ENCODE measurements at regions not wholly inside any gene's neighbourhood (a gene's known extent, or its start where the extent isn't known, plus 50 kb on each side); places are given as distances from the start of the nearest gene placed in this dataset.

DNA sequence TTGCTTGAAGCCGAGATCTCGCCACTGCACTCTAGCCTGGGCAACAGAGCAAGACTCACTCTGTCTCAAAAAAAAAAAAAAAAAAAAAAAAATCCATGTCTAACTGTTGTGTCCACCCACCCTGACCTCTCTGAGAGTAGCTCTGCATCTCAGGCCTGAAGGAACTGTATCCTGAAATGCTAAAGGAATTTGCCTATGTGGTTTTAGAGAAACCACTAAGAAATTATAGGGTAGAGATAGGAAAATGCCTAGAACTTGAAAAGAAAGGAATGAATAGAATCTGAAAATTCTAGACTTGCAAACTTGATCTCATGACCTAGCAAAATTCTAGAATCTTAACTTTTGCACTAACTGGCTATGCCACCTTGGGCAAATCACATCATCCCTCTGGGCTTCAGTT lies 217.5 kb upstream of the ROPN1 start:
- Histone ChIP-seq H3K9me3 (no peaks in the 10 kb centered on the region), H3K27ac (no peak overlapping the region), H3K4me1 (no peaks in the 10 kb centered on the region), H3K4me3 (replicated peaks in 1 of 3) (no peak overlapping the region), H3K27me3 (no peaks in the 10 kb centered on the region), H3K36me3 (no peaks in the 10 kb centered on the region)
- TF ChIP-seq, protein P1, sequence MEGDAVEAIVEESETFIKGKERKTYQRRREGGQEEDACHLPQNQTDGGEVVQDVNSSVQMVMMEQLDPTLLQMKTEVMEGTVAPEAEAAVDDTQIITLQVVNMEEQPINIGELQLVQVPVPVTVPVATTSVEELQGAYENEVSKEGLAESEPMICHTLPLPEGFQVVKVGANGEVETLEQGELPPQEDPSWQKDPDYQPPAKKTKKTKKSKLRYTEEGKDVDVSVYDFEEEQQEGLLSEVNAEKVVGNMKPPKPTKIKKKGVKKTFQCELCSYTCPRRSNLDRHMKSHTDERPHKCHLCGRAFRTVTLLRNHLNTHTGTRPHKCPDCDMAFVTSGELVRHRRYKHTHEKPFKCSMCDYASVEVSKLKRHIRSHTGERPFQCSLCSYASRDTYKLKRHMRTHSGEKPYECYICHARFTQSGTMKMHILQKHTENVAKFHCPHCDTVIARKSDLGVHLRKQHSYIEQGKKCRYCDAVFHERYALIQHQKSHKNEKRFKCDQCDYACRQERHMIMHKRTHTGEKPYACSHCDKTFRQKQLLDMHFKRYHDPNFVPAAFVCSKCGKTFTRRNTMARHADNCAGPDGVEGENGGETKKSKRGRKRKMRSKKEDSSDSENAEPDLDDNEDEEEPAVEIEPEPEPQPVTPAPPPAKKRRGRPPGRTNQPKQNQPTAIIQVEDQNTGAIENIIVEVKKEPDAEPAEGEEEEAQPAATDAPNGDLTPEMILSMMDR (IDR thresholded peaks at IDR 0.05) = no peak
- no peak for TF ChIP-seq POLR2A (IDR thresholded peaks at IDR 0.05)
- intact Hi-C loops (cut with DNase I) = no loop called here
- 97 to 100% methylated on average over 2 of the region's 2 CpGs for WGBS, 2 donors
- DNase-seq = no peak

DNA sequence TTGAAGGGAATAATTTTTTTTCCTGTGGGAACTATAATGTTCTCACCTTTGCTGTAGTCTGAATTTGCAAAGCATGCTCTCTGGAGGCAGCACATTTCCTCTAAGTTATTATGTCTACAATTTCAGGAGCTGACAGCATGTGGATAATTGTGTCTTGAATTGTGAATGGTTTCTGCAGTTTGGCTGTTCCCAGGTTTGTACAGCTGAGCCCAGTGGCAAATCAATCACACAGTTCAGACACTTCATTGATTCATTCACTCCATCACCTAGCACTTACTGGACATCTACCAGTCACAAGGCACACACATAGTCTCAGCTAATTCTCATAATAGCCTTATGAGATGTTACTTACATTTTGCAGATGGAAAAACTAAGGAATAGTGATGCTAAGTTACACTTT lies 219.0 kb upstream of the ROPN1 start:
- Histone ChIP-seq H3K4me3 (replicated peaks in 1 of 3) (no peak overlapping the region), H3K4me1 (no peaks in the 10 kb centered on the region), H3K9me3 (no peaks in the 10 kb centered on the region), H3K36me3 (no peaks in the 10 kb centered on the region), H3K27ac (no peak overlapping the region), H3K27me3 (no peaks in the 10 kb centered on the region)
- intact Hi-C loops (cut with DNase I) = no loop called here
- TF ChIP-seq POLR2A (IDR thresholded peaks at IDR 0.05) = no peak
- TF ChIP-seq, protein P1 (IDR thresholded peaks at IDR 0.05) = no peak
- DNase-seq = no peak

DNA sequence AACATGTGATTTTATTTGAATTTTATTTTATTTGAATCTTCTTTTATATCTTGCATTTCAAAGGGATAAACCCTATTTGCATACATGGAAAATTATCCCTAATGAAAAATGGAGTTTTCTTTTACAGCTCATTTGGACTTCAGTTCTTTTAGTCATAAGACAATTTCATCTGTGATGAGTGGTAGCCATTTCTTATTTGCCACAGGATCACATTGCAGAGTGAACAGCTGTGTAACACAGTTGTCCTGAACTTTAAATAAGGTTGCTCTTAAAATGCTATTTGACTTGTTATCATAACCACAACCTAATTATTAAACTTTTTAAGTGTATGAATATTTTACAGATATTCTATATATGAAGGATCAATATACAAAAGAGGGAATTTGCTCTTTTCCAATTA lies 221.7 kb upstream of the ROPN1 start:
- Histone ChIP-seq H3K36me3 (no peaks in the 10 kb centered on the region), H3K27me3 (no peaks in the 10 kb centered on the region), H3K27ac (no peak overlapping the region), H3K4me1 (no peaks in the 10 kb centered on the region), H3K9me3 (no peaks in the 10 kb centered on the region), H3K4me3 (replicated peaks in 1 of 3) (no peak overlapping the region)
- TF ChIP-seq, protein P1 (IDR thresholded peaks at IDR 0.05) = no peak
- no peak for TF ChIP-seq POLR2A (IDR thresholded peaks at IDR 0.05)
- intact Hi-C loops (cut with DNase I) = no loop called here
- DNase-seq = no peak

DNA sequence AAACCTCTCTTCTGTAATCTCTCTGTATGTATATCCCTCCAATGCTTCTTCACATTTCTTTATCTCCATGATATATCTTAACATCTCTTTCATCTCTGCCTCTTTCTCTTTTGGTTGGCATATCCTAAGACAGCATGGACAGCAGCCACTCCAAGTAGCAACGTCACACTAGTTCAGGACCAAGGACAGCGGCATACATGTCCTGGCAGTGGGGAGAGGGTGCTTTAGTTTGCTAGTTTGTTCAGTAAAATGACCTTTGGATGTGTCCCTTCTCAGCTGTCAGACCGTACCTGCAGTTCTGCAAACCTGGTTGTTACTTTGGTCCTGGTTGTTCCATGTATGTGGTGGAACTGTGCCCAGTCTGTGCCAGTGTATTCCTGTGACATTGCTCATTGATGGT lies 225.6 kb upstream of the ROPN1 start:
- Histone ChIP-seq H3K27me3 (no peaks in the 10 kb centered on the region), H3K4me1 (no peaks in the 10 kb centered on the region), H3K27ac (no peak overlapping the region), H3K36me3 (no peaks in the 10 kb centered on the region), H3K4me3 (replicated peaks in 1 of 3) (no peak overlapping the region), H3K9me3 (no peaks in the 10 kb centered on the region)
- TF ChIP-seq POLR2A (IDR thresholded peaks at IDR 0.05) = no peak
- DNase-seq = peak; percentile 62 to 78
- intact Hi-C loops (cut with DNase I) = no loop called here
- WGBS, 2 donors = 4 to 23% methylated on average over 3 of the region's 3 CpGs

DNA sequence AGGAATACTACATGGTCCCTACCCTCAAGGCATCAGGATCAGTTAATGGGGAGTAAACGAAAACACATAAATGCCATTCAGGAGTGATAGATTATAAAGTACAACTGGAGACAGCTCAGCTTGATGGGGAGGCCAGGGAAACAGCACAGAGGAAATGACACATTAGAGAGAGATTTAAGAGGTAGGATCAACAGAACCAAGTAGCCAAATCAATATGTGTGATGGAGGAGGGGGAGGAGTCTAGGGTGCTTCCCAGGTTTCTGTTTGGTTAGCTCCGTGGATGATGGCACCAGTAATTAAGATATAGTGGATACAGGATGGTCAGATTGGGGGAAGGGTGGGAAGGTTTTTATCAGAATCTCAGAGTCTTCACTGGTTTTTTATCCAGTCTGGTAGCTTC lies 229.5 kb upstream of the ROPN1 start:
- H3K27me3 ChIP-seq = no peaks in the 10 kb centered on the region
- H3K4me3 ChIP-seq (replicated peaks in 1 of 3) = no peak overlapping the region
- no peak overlapping the region for H3K27ac ChIP-seq
- intact Hi-C loops (cut with DNase I) = no loop called here
- 55 to 58% methylated on average over 2 of the region's 2 CpGs for WGBS, 2 donors
- no peaks in the 10 kb centered on the region for H3K9me3 ChIP-seq
- TF ChIP-seq POLR2A (IDR thresholded peaks at IDR 0.05) = no peak
- TF ChIP-seq, protein P1 (IDR thresholded peaks at IDR 0.05) = no peak
- H3K4me1 ChIP-seq = no peaks in the 10 kb centered on the region
- H3K36me3 ChIP-seq = no peaks in the 10 kb centered on the region
- no peak for DNase-seq

DNA sequence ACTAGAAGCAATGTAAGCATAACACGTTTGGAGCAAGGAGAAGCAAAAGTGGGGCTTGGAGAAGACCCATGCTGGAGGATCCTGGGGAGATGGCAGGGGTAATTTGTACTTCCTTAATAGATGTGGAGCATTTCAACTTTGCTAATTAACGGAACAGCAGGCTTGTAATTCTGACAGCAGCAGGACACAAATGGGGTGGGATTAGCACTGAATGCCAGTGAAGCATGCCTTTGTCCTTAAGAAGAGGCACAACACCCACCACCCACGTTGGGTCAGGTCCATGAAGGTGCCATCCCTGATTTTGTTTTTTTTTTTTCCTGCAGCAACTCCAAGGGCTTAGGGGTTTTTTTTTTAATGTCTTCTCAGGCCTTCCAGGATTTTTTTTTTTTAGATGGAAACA lies 231.9 kb upstream of the ROPN1 start:
- Histone ChIP-seq H3K36me3 (no peaks in the 10 kb centered on the region), H3K9me3 (no peaks in the 10 kb centered on the region), H3K27me3 (no peaks in the 10 kb centered on the region), H3K4me3 (replicated peaks in 1 of 3) (no peak overlapping the region), H3K4me1 (no peaks in the 10 kb centered on the region), H3K27ac (no peak overlapping the region)
- no peak for DNase-seq
- 71% methylated on average over 3 of the region's 3 CpGs for WGBS, 2 donors
- intact Hi-C loops (cut with DNase I) = no loop called here
- TF ChIP-seq POLR2A (IDR thresholded peaks at IDR 0.05) = no peak
- TF ChIP-seq, protein P1 (IDR thresholded peaks at IDR 0.05) = no peak

Data from thyroid gland (tissue), 4 donors.